Tibial nerve (tissue), 4 donors: ENCODE measurements at regions not wholly inside any gene's neighbourhood (a gene's known extent, or its start where the extent isn't known, plus 50 kb on each side); places are given as distances from the start of the nearest gene placed in this dataset.
"Not testable (repeated sequence)": the region's sequence is repeated elsewhere in the genome, so short reads cannot be mapped to it uniquely, and the experiment has no call there.

Experiments
- DNase-seq, 2 donors: peaks; one replicate each; pipeline ENCODE4 v3.0.0-alpha.2; 2019; ENCODE audit warnings: low spot score in 2 of 2
- H3K27ac ChIP-seq, 4 donors: fragments of 200-600 bp; sonication (generic) in 3 of 4; one replicate each; pipeline ENCODE4 v1.5.1; 2017 to 2019; ENCODE audit warnings: mild to moderate bottlenecking in 1 of 4
- H3K27me3 ChIP-seq, 2 donors: fragments of 200-600 bp; sonication (generic) in 1 of 2; one replicate each; pipeline versions ENCODE4 v1.5.1 to v1.6.0; 2017 to 2019
- H3K36me3 ChIP-seq, 3 donors: fragments of 200-600 bp; sonication (generic); one replicate each; pipeline ENCODE4 v1.5.1; 2018 to 2019
- H3K4me1 ChIP-seq, 4 donors: fragments of 200-600 bp; sonication (generic) in 3 of 4; one replicate each; pipeline ENCODE4 v1.5.1; 2017 to 2019
- H3K4me3 ChIP-seq, 4 donors: fragments of 200-600 bp; sonication (generic) in 3 of 4; one replicate each; pipeline ENCODE4 v1.5.1; 2017 to 2019; ENCODE audit warnings: mild to moderate bottlenecking in 1 of 4, moderate library complexity in 1 of 4
- H3K9me3 ChIP-seq, 4 donors: fragments of 200-600 bp; sonication (generic) in 3 of 4; one replicate each; pipeline ENCODE4 v1.5.1; 2017 to 2019
- CTCF ChIP-seq, 5 experiments: fragments of 200-600 bp in 3 of 5; fragments of 450-650 bp in 2 of 5; sonication (generic) in 3 of 5; IDR thresholded peaks; one replicate each; pipeline ENCODE4 v1.5.1; 2016 to 2019; ENCODE audit warnings: antibody characterized with exemption in 5 of 5, mild to moderate bottlenecking in 3 of 5, moderate library complexity in 2 of 5
- EP300 ChIP-seq, 2 donors: sonication (generic); formaldehyde crosslinking; IDR thresholded peaks; one replicate each; pipeline ENCODE4 v1.6.1; 2017; ENCODE audit warnings: antibody characterized with exemption in 2 of 2, mild to moderate bottlenecking in 1 of 2
- POLR2A ChIP-seq, 2 donors: fragments of 450-650 bp; IDR thresholded peaks; one replicate each; pipeline ENCODE4 v1.6.1; 2017; ENCODE audit warnings: antibody characterized with exemption in 2 of 2, mild to moderate bottlenecking in 2 of 2, moderate library complexity in 2 of 2
- WGBS, 2 donors: methylation state at CpG; one replicate each; pipeline ENCODE4 v1.1.5; 2018; 5-methylcytosine and 5-hydroxymethylcytosine counted together

- DNase-seq: no peak
- WGBS, 2 donors: 68 to 87% methylated on average over 6 of the region's 6 CpGs
- H3K4me3 ChIP-seq: no peak overlapping the region
- no peaks in the 10 kb centered on the region for H3K27me3 ChIP-seq
- H3K4me1 ChIP-seq: no peaks in the 10 kb centered on the region
- TF ChIP-seq EP300 (IDR thresholded peaks at IDR 0.05) (no peak), POLR2A (IDR thresholded peaks at IDR 0.05) (no peak), CTCF (IDR thresholded peaks at IDR 0.05) (no peak)
- H3K9me3 ChIP-seq: no peaks in the 10 kb centered on the region
- H3K36me3 ChIP-seq: no peaks in the 10 kb centered on the region
- H3K27ac ChIP-seq: no peak overlapping the region
Observed at GRCh38 chr3:8320711-8321458, 180.7 kb upstream of the LMCD1 start.

- no peak overlapping the region for H3K4me3 ChIP-seq
- DNase-seq: peak in 1 of 2 donors; percentile 22
- no peaks in the 10 kb centered on the region for H3K4me1 ChIP-seq
- H3K27ac ChIP-seq: no peak overlapping the region
- peak; percentile 8 to 38 (median 35) for TF ChIP-seq CTCF (IDR thresholded peaks at IDR 0.05)
- TF ChIP-seq EP300 (IDR thresholded peaks at IDR 0.05): no peak
- H3K36me3 ChIP-seq: no peaks in the 10 kb centered on the region
- 64 to 75% methylated on average over 3 of the region's 3 CpGs for WGBS, 2 donors
- no peaks in the 10 kb centered on the region for H3K9me3 ChIP-seq
- H3K27me3 ChIP-seq: no peaks in the 10 kb centered on the region
Observed at GRCh38 chr3:8324747-8325146, 176.9 kb upstream of the LMCD1 start.

GRCh38 chr3:8325306-8325705, 176.3 kb upstream of the LMCD1 start:
- 23 to 37% methylated on average over 2 of the region's 2 CpGs for WGBS, 2 donors
- no peaks in the 10 kb centered on the region for H3K36me3 ChIP-seq
- TF ChIP-seq POLR2A (IDR thresholded peaks at IDR 0.05): no peak
- no peak for TF ChIP-seq EP300 (IDR thresholded peaks at IDR 0.05)
- TF ChIP-seq CTCF (IDR thresholded peaks at IDR 0.05): no peak
- H3K27me3 ChIP-seq: no peaks in the 10 kb centered on the region
- no peak overlapping the region for H3K27ac ChIP-seq
- H3K4me1 ChIP-seq: no peaks in the 10 kb centered on the region
- no peaks in the 10 kb centered on the region for H3K9me3 ChIP-seq
- no peak overlapping the region for H3K4me3 ChIP-seq
- DNase-seq: no peak

GRCh38 chr3:8325833-8326232, 175.8 kb upstream of the LMCD1 start:
- not testable (repeated sequence) for H3K9me3 ChIP-seq, DNase-seq
- WGBS, 2 donors: 30 to 63% methylated on average over 18 of the region's 18 CpGs

GRCh38 chr3:8327739-8328138, 173.9 kb upstream of the LMCD1 start:
- no peaks in the 10 kb centered on the region for H3K36me3 ChIP-seq

More at GRCh38 chr3:8325833-8326232, 175.8 kb upstream of the LMCD1 start:
- not testable (repeated sequence) for H3K4me3 ChIP-seq, H3K27me3 ChIP-seq, H3K36me3 ChIP-seq, H3K4me1 ChIP-seq
- H3K27ac ChIP-seq: peak overlapping the region in 1 of 4 donors; percentile 70

More at GRCh38 chr3:8327739-8328138, 173.9 kb upstream of the LMCD1 start:
- WGBS, 2 donors: 74 to 77% methylated on average over 2 of the region's 2 CpGs
- H3K9me3 ChIP-seq: no peaks in the 10 kb centered on the region
- TF ChIP-seq EP300 (IDR thresholded peaks at IDR 0.05) (no peak), POLR2A (IDR thresholded peaks at IDR 0.05) (no peak), CTCF (IDR thresholded peaks at IDR 0.05) (no peak)
- H3K27ac ChIP-seq: no peak overlapping the region
- H3K4me1 ChIP-seq: no peaks in the 10 kb centered on the region
- H3K27me3 ChIP-seq: no peaks in the 10 kb centered on the region
- no peak overlapping the region for H3K4me3 ChIP-seq
- no peak for DNase-seq
